K562 (cell line): ENCODE measurements at regions not wholly inside any gene's neighbourhood (a gene's known extent, or its start where the extent isn't known, plus 50 kb on each side); places are given as distances from the start of the nearest gene placed in this dataset.

Experiments
- ATAC-seq: fragments of 200-7000 bp; cut with Tn5 transposase; 3 replicates; pipeline ENCODE4 v1.9.1; 2020; ENCODE audit warnings: moderate library complexity
- BruUV-seq: library from RNA; stranded (reverse); fragments of 400-500 nt; replicated peaks from 2 replicates; lab custom pipeline; 2021; lab: Mats Ljungman, UMichigan
- CTCF ChIA-PET: fragments of 300-600 bp; formaldehyde crosslinking; extraction: SDS; loops from one replicate; lab custom pipeline; 2021; ENCODE audit warnings: low intra/inter-chr PET ratio; lab: Yijun Ruan, JAX
- POLR2A ChIA-PET: fragments of 300-600, 350-650 bp; sonication (Branson Sonifier 250); formaldehyde crosslinking; extraction: SDS; loops from one replicate; lab custom pipeline; 2021; ENCODE audit warnings: antibody characterized with exemption, inconsistent platforms; lab: Yijun Ruan, JAX
- DNase-seq, 4 experiments: peaks; one replicate each; pipeline versions ENCODE4 v3.0.0 to v3.0.0-alpha.2; 2011 to 2018; ENCODE audit warnings: low spot score in 3 of 4, mixed read lengths in 3 of 4; ENCODE audit errors: extremely low read depth in 1 of 4
- FAIRE-seq: peaks from 2 replicates; lab custom pipeline; 2011; peaks lifted over from hg19 to GRCh38; lab: Jason Lieb, UNC
- H2AFZ ChIP-seq: 2 replicates; pipeline ENCODE4 v1.6.0; 2011; ENCODE audit warnings: low read depth, low read length, control low read depth, inconsistent platforms
- H3K27ac ChIP-seq: fragments of 200-600 bp; 3 replicates; pipeline ENCODE4 v1.8.0; 2011; ENCODE audit warnings: low read depth, mild to moderate bottlenecking, control low read depth, inconsistent platforms, low read length, moderate library complexity, mixed read lengths; ENCODE audit errors: extremely low read depth
- H3K27me3 ChIP-seq, 2 experiments: fragments of 300-600 bp in 1 of 2; 2 replicates in 1 of 2; 3 replicates in 1 of 2; pipeline versions ENCODE4 v1.6.0 to v1.8.0; 2011; ENCODE audit warnings: inconsistent platforms in 2 of 2, low read length in 2 of 2, mild to moderate bottlenecking in 1 of 2, mixed read lengths in 1 of 2, moderate library complexity in 1 of 2; ENCODE audit not compliant: control insufficient read depth in 2 of 2, insufficient read depth in 2 of 2
- H3K36me3 ChIP-seq: fragments of 300-600 bp; 3 replicates; pipeline ENCODE4 v1.8.0; 2011; ENCODE audit warnings: mild to moderate bottlenecking, low read length, inconsistent platforms; ENCODE audit not compliant: control insufficient read depth, insufficient read depth
- H3K4me1 ChIP-seq, 2 experiments: fragments of 200-600 bp in 1 of 2; replicated peaks in 1 of 2; 2 replicates in 1 of 2; 3 replicates in 1 of 2; pipeline versions ENCODE4 v1.5.1 to v1.8.0; 2011; ENCODE audit warnings: inconsistent platforms in 2 of 2, low read length in 2 of 2, mild to moderate bottlenecking in 1 of 2, mixed read lengths in 1 of 2, moderate library complexity in 1 of 2; ENCODE audit not compliant: control insufficient read depth in 2 of 2, insufficient read depth in 2 of 2
- H3K4me2 ChIP-seq: 2 replicates; pipeline ENCODE4 v1.6.1; 2011; ENCODE audit warnings: low read length, control low read depth, inconsistent platforms, mixed read lengths; ENCODE audit not compliant: insufficient read depth
- H3K4me3 ChIP-seq: fragments of 200-600 bp; sonication (generic), shearing (Covaris generic); 2 replicates; pipeline ENCODE4 v1.5.1; 2016; ENCODE audit warnings: control low read depth, inconsistent platforms
- H3K79me2 ChIP-seq: fragments of 200-600 bp; 3 replicates; pipeline ENCODE4 v1.8.0; 2011; ENCODE audit warnings: low read length, inconsistent platforms; ENCODE audit not compliant: control insufficient read depth, insufficient read depth
- H3K9ac ChIP-seq, 2 experiments: 2 replicates each; pipeline versions ENCODE4 v1.6.0 to v1.6.1; 2011; ENCODE audit warnings: low read depth in 2 of 2, low read length in 2 of 2, control low read depth in 1 of 2, inconsistent platforms in 1 of 2, mild to moderate bottlenecking in 1 of 2, mixed read lengths in 1 of 2; ENCODE audit not compliant: insufficient read depth in 1 of 2
- H3K9me1 ChIP-seq: one replicate; pipeline ENCODE4 v1.6.0; 2011; ENCODE audit warnings: inconsistent platforms, mild to moderate bottlenecking, low read length, moderate library complexity; ENCODE audit not compliant: control insufficient read depth, insufficient read depth
- H3K9me3 ChIP-seq: replicated peaks from 2 replicates; pipeline ENCODE4 v1.5.1; 2011; ENCODE audit warnings: low read depth, low read length, inconsistent platforms; ENCODE audit not compliant: control insufficient read depth, insufficient read depth
- H4K20me1 ChIP-seq: replicated peaks from 2 replicates; pipeline ENCODE4 v1.6.1; 2011; ENCODE audit warnings: low read length, inconsistent platforms, mixed read lengths; ENCODE audit not compliant: control insufficient read depth, insufficient read depth
- CHCHD3 ChIP-seq: fragments of 250-450 bp; sonication (Bioruptor Pico); IDR thresholded peaks from 2 replicates; pipeline ENCODE4 v2.1.2; 2022; ENCODE audit warnings: mild to moderate bottlenecking
- DNMT1 ChIP-seq: fragments of 450-650 bp; IDR thresholded peaks from 2 replicates; pipeline ENCODE4 v1.6.1; 2016; ENCODE audit warnings: antibody characterized with exemption, mild to moderate bottlenecking
- HNRNPL ChIP-seq: fragments of 200-400 bp; formaldehyde crosslinking; IDR thresholded peaks from 2 replicates; pipeline ENCODE4 v1.6.1; 2017; ENCODE audit warnings: low read depth, mild to moderate bottlenecking, low read length
- HNRNPUL1 ChIP-seq: fragments of 200-400 bp; formaldehyde crosslinking; IDR thresholded peaks from 2 replicates; pipeline ENCODE4 v1.6.1; 2017; ENCODE audit warnings: low read length
- LARP7 ChIP-seq: fragments of 450-650 bp; IDR thresholded peaks from 2 replicates; pipeline ENCODE4 v1.6.1; 2016
- NFIX ChIP-seq: fragments of 250-450 bp; sonication (Bioruptor Pico); IDR thresholded peaks from 2 replicates; pipeline ENCODE4 v1.4.0; 2020; ENCODE audit warnings: low read depth, mild to moderate bottlenecking, moderate library complexity
- NRF1 ChIP-seq, 2 experiments: fragments of 450-650 bp; IDR thresholded peaks in 1 of 2; conservative IDR thresholded peaks in 1 of 2; 2 replicates each; pipeline ENCODE4 v1.6.1; 2014; ENCODE audit warnings: mild to moderate bottlenecking in 2 of 2
- PHF21A ChIP-seq: fragments of 450-650 bp; IDR thresholded peaks from 2 replicates; pipeline ENCODE4 v1.6.1; 2017; ENCODE audit warnings: low read depth, borderline replicate concordance
- RUNX1 ChIP-seq: sonication (generic); IDR thresholded peaks from 2 replicates; pipeline ENCODE4 v1.6.1; 2016; ENCODE audit warnings: antibody characterized with exemption, low read depth
- SMARCB1 ChIP-seq: IDR thresholded peaks from 2 replicates; pipeline ENCODE4 v1.6.1; 2011; ENCODE audit warnings: improper control_type of control experiment, low read depth; ENCODE audit not compliant: insufficient read length
- TAF15 ChIP-seq: fragments of 200-400 bp; formaldehyde crosslinking; IDR thresholded peaks from 2 replicates; pipeline ENCODE4 v1.6.1; 2017; ENCODE audit warnings: mild to moderate bottlenecking, low read depth, low read length, moderate library complexity
- WHSC1 ChIP-seq: IDR thresholded peaks from one replicate; pipeline ENCODE4 v1.6.1; 2012; ENCODE audit warnings: low read length, control low read depth, inconsistent platforms
- YBX1 ChIP-seq: fragments of 450-650 bp; IDR thresholded peaks from 2 replicates; pipeline ENCODE4 v1.7.1; 2016; ENCODE audit warnings: mild to moderate bottlenecking
- ZKSCAN8 ChIP-seq: fragments of 200-800 bp; sonication (Bioruptor generic); IDR thresholded peaks from 2 replicates; pipeline ENCODE4 v1.6.1; 2016; ENCODE audit warnings: missing genetic modification characterization, missing compliant biosample characterization
- ZNF212 ChIP-seq: fragments of 450-650 bp; formaldehyde crosslinking; IDR thresholded peaks from 2 replicates; pipeline ENCODE4 v1.4.0; 2020; ENCODE audit warnings: mild to moderate bottlenecking
- ZNF445 ChIP-seq: fragments of 250-450 bp; sonication (Bioruptor Pico); IDR thresholded peaks from 2 replicates; pipeline ENCODE4 v1.4.0; 2020; ENCODE audit warnings: low read depth, mild to moderate bottlenecking, moderate library complexity
- ZNF695 ChIP-seq: fragments of 450-650 bp; formaldehyde crosslinking; IDR thresholded peaks from 2 replicates; pipeline ENCODE4 v1.4.0; 2020; ENCODE audit warnings: mild to moderate bottlenecking, moderate library complexity
- WGBS: fragments of 100-300 bp; shearing (Covaris generic); methylation state at CpG from one replicate; pipeline ENCODE4 v1.1.6; 2016; ENCODE audit warnings: low coverage, mixed read lengths; ENCODE audit not compliant: insufficient coverage; ENCODE audit errors: missing lambda C conversion rate; 5-methylcytosine and 5-hydroxymethylcytosine counted together
- in situ Hi-C: fragments of 300-500 bp; cut with MboI; formaldehyde crosslinking; loops from 4 replicates; pipeline ENCODE4 v1.15.0; 2018; ENCODE audit warnings: inconsistent platforms, mixed read lengths
- intact Hi-C: fragments of 100-400 bp; cut with micrococcal nuclease; formaldehyde crosslinking; loops from 2 replicates; pipeline ENCODE4 v1.14.2; 2022
- TF ChIP-seq, protein P1 (sequence below): fragments of 250-450 bp; sonication (Bioruptor Pico); IDR thresholded peaks from 2 replicates; pipeline ENCODE4 v1.9.0; 2021; ENCODE audit warnings: mild to moderate bottlenecking, inconsistent platforms
- TF ChIP-seq, protein P2 (sequence below): fragments of 450-650 bp; formaldehyde crosslinking; conservative IDR thresholded peaks from 2 replicates; pipeline ENCODE4 v1.4.0; 2022; ENCODE audit warnings: mild to moderate bottlenecking, missing genetic modification characterization
- TF ChIP-seq, protein P3 (sequence below): fragments of 450-650 bp; formaldehyde crosslinking; IDR thresholded peaks from 2 replicates; pipeline ENCODE4 v1.4.0; 2022; ENCODE audit warnings: mild to moderate bottlenecking, moderate library complexity

- TF ChIP-seq ZNF212 (CRISPR knock-in tag), result no peak
- no peak for TF ChIP-seq LARP7
- TF ChIP-seq YBX1, result no peak
- TF ChIP-seq, protein P1, sequence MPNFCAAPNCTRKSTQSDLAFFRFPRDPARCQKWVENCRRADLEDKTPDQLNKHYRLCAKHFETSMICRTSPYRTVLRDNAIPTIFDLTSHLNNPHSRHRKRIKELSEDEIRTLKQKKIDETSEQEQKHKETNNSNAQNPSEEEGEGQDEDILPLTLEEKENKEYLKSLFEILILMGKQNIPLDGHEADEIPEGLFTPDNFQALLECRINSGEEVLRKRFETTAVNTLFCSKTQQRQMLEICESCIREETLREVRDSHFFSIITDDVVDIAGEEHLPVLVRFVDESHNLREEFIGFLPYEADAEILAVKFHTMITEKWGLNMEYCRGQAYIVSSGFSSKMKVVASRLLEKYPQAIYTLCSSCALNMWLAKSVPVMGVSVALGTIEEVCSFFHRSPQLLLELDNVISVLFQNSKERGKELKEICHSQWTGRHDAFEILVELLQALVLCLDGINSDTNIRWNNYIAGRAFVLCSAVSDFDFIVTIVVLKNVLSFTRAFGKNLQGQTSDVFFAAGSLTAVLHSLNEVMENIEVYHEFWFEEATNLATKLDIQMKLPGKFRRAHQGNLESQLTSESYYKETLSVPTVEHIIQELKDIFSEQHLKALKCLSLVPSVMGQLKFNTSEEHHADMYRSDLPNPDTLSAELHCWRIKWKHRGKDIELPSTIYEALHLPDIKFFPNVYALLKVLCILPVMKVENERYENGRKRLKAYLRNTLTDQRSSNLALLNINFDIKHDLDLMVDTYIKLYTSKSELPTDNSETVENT (CRISPR knock-in tag), result no peak
Observed at GRCh38 chr4:58149404-58150085, 1039.4 kb upstream of the IGFBP7 start (continued).

DNA sequence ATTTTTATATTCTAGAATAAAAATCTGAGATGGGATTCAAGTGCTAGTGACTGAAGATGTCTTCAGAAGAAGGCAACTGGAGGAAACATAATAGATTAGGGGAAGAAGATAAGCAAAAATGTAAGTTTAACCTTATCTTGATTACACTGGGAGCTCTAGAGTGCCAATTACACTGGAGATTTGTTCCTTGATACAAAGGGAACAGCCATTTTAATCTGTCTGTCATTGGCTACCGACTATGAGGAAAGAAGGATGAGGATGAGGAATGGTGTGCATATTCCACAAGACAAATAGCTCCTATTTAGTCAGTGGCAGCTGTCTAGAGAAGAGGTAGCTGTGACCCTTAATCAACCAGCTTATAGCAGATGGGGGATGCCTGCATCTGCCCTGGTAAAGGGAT lies 1034.5 kb upstream of the IGFBP7 start:
- H3K4me3 ChIP-seq, result no peak overlapping the region
- intact Hi-C loops, result no loop called here
- WGBS, result 0% methylated on average over 1 of the region's 1 CpG
- ChIA-PET POLR2A (no interaction called here), CTCF (no interaction called here)
- H3K27ac ChIP-seq, result no peak overlapping the region
- no peaks in the 10 kb centered on the region for H3K79me2 ChIP-seq
- no peaks in the 10 kb centered on the region for H3K27me3 ChIP-seq
- no peaks in the 10 kb centered on the region for H4K20me1 ChIP-seq
- H3K4me1 ChIP-seq, result no peaks in the 10 kb centered on the region
- DNase-seq, result no peak
- no peaks in the 10 kb centered on the region for H3K36me3 ChIP-seq
- no peak overlapping the region for H3K9ac ChIP-seq
- H2AFZ ChIP-seq, result no peak overlapping the region
- H3K9me1 ChIP-seq, result no peaks in the 10 kb centered on the region
- H3K9me3 ChIP-seq, result no peaks in the 10 kb centered on the region
- no peak for ATAC-seq
- no peak for FAIRE-seq
- BruUV-seq, result no TSS peak
- in situ Hi-C loops, result no loop called here
- no peak overlapping the region for H3K4me2 ChIP-seq
- TF ChIP-seq, protein P2, sequence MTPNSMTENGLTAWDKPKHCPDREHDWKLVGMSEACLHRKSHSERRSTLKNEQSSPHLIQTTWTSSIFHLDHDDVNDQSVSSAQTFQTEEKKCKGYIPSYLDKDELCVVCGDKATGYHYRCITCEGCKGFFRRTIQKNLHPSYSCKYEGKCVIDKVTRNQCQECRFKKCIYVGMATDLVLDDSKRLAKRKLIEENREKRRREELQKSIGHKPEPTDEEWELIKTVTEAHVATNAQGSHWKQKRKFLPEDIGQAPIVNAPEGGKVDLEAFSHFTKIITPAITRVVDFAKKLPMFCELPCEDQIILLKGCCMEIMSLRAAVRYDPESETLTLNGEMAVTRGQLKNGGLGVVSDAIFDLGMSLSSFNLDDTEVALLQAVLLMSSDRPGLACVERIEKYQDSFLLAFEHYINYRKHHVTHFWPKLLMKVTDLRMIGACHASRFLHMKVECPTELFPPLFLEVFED (CRISPR knock-in tag), result no peak
- TF ChIP-seq, protein P3, sequence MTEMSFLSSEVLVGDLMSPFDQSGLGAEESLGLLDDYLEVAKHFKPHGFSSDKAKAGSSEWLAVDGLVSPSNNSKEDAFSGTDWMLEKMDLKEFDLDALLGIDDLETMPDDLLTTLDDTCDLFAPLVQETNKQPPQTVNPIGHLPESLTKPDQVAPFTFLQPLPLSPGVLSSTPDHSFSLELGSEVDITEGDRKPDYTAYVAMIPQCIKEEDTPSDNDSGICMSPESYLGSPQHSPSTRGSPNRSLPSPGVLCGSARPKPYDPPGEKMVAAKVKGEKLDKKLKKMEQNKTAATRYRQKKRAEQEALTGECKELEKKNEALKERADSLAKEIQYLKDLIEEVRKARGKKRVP (CRISPR knock-in tag), result no peak
- TF ChIP-seq DNMT1 (no peak), ZNF695 (CRISPR knock-in tag) (no peak), WHSC1 (no peak), SMARCB1 (no peak), NRF1 (conservative IDR thresholded peaks at IDR 0.05 in 1 of 2, IDR thresholded peaks at IDR 0.05 in 1 of 2) (no peak), ZKSCAN8 (CRISPR knock-in tag) (no peak), PHF21A (no peak), CHCHD3 (CRISPR knock-in tag) (no peak), ZNF445 (CRISPR knock-in tag) (no peak), RUNX1 (no peak), HNRNPL (no peak), NFIX (CRISPR knock-in tag) (no peak), HNRNPUL1 (no peak), TAF15 (no peak)
